BLaER1 (cell line): ENCODE measurements at regions not wholly inside any gene's neighbourhood (a gene's known extent, or its start where the extent isn't known, plus 50 kb on each side); places are given as distances from the start of the nearest gene placed in this dataset.
"Not testable (repeated sequence)": the region's sequence is repeated elsewhere in the genome, so short reads cannot be mapped to it uniquely, and the experiment has no call there.

ENCODE experiments used
- H3K27ac ChIP-seq: shearing (Covaris generic); formaldehyde crosslinking; 2 replicates; pipeline ENCODE4 v1.8.1; 2022
- H3K27me3 ChIP-seq: shearing (Covaris generic); formaldehyde crosslinking; 2 replicates; pipeline ENCODE4 v1.8.1; 2022
- H3K36me3 ChIP-seq: shearing (Covaris generic); formaldehyde crosslinking; 2 replicates; pipeline ENCODE4 v1.8.1; 2022
- H3K4me1 ChIP-seq: shearing (Covaris generic); formaldehyde crosslinking; 2 replicates; pipeline ENCODE4 v1.8.1; 2022
- H3K4me2 ChIP-seq: shearing (Covaris generic); formaldehyde crosslinking; 2 replicates; pipeline ENCODE4 v1.8.1; 2022
- H3K4me3 ChIP-seq: shearing (Covaris generic); formaldehyde crosslinking; 2 replicates; pipeline ENCODE4 v1.8.1; 2022
- H3K9ac ChIP-seq: shearing (Covaris generic); formaldehyde crosslinking; 2 replicates; pipeline ENCODE4 v1.8.1; 2022
- H3K9me3 ChIP-seq: shearing (Covaris generic); formaldehyde crosslinking; 2 replicates; pipeline ENCODE4 v1.8.1; 2022
- H4K20me1 ChIP-seq: shearing (Covaris generic); formaldehyde crosslinking; 2 replicates; pipeline ENCODE4 v1.8.1; 2022
- Cebpa-rat ChIP-seq: shearing (Covaris generic); IDR thresholded peaks from 2 replicates; pipeline ENCODE4 v1.8.1; 2022

- H3K9me3 ChIP-seq: no peaks in the 10 kb centered on the region
- H3K9ac ChIP-seq: no peak overlapping the region
- H4K20me1 ChIP-seq: no peaks in the 10 kb centered on the region
- no peak overlapping the region for H3K4me3 ChIP-seq
- no peak overlapping the region for H3K4me2 ChIP-seq
- TF ChIP-seq Cebpa-rat: no peak
- no peaks in the 10 kb centered on the region for H3K36me3 ChIP-seq
- no peak overlapping the region for H3K27ac ChIP-seq
- H3K4me1 ChIP-seq: no peaks in the 10 kb centered on the region
- H3K27me3 ChIP-seq: no peaks in the 10 kb centered on the region
These were observed 468.2 kb downstream of the PLOD2 start for GRCh38 chr3:145692751-145693150.

- Histone ChIP-seq H3K36me3 (no peaks in the 10 kb centered on the region), H3K9ac (no peak overlapping the region), H3K27me3 (no peaks in the 10 kb centered on the region), H3K4me1 (no peaks in the 10 kb centered on the region), H3K27ac (no peak overlapping the region), H3K4me2 (no peak overlapping the region), H4K20me1 (no peaks in the 10 kb centered on the region), H3K9me3 (no peaks in the 10 kb centered on the region), H3K4me3 (no peak overlapping the region)
- TF ChIP-seq Cebpa-rat: no peak
These were observed 465.0 kb downstream of the PLOD2 start for GRCh38 chr3:145696011-145696410.

GRCh38 chr3:145698250-145698649 is 462.7 kb downstream of the PLOD2 start:
- no peaks in the 10 kb centered on the region for H4K20me1 ChIP-seq
- no peak for TF ChIP-seq Cebpa-rat
- no peaks in the 10 kb centered on the region for H3K9me3 ChIP-seq
- no peak overlapping the region for H3K27ac ChIP-seq
- no peaks in the 10 kb centered on the region for H3K4me1 ChIP-seq
- no peaks in the 10 kb centered on the region for H3K27me3 ChIP-seq
- no peaks in the 10 kb centered on the region for H3K36me3 ChIP-seq
- no peak overlapping the region for H3K4me3 ChIP-seq
- H3K4me2 ChIP-seq: no peak overlapping the region
- no peak overlapping the region for H3K9ac ChIP-seq

GRCh38 chr3:145698749-145699148 is 462.2 kb downstream of the PLOD2 start:
- Histone ChIP-seq H3K9me3 (no peaks in the 10 kb centered on the region), H3K4me1 (no peaks in the 10 kb centered on the region), H3K4me2 (no peak overlapping the region), H4K20me1 (no peaks in the 10 kb centered on the region), H3K27ac (no peak overlapping the region), H3K27me3 (no peaks in the 10 kb centered on the region), H3K36me3 (no peaks in the 10 kb centered on the region), H3K9ac (no peak overlapping the region), H3K4me3 (no peak overlapping the region)
- no peak for TF ChIP-seq Cebpa-rat

GRCh38 chr3:145704020-145704419 is 457.0 kb downstream of the PLOD2 start:
- Histone ChIP-seq H3K27ac (no peak overlapping the region), H3K4me1 (no peaks in the 10 kb centered on the region), H3K9ac (no peak overlapping the region), H4K20me1 (no peaks in the 10 kb centered on the region), H3K4me2 (no peak overlapping the region), H3K4me3 (no peak overlapping the region), H3K27me3 (no peaks in the 10 kb centered on the region), H3K36me3 (no peaks in the 10 kb centered on the region), H3K9me3 (no peaks in the 10 kb centered on the region)
- no peak for TF ChIP-seq Cebpa-rat

GRCh38 chr3:145709779-145710178 is 451.2 kb downstream of the PLOD2 start:
- not testable (repeated sequence) for H3K36me3 ChIP-seq, H4K20me1 ChIP-seq, H3K27ac ChIP-seq, H3K9me3 ChIP-seq, H3K4me2 ChIP-seq, H3K4me1 ChIP-seq, H3K9ac ChIP-seq, H3K27me3 ChIP-seq, H3K4me3 ChIP-seq

GRCh38 chr3:145716519-145716918 is 444.5 kb downstream of the PLOD2 start:
- H3K4me1 ChIP-seq: no peaks in the 10 kb centered on the region
- H3K27ac ChIP-seq: no peak overlapping the region
- no peak for TF ChIP-seq Cebpa-rat
- H3K4me3 ChIP-seq: no peak overlapping the region
- H3K36me3 ChIP-seq: no peaks in the 10 kb centered on the region
- H3K9ac ChIP-seq: no peak overlapping the region
- H3K9me3 ChIP-seq: no peaks in the 10 kb centered on the region
- H3K27me3 ChIP-seq: no peaks in the 10 kb centered on the region
- H4K20me1 ChIP-seq: no peaks in the 10 kb centered on the region
- no peak overlapping the region for H3K4me2 ChIP-seq

GRCh38 chr3:145719114-145719513 is 441.9 kb downstream of the PLOD2 start:
- Histone ChIP-seq H3K36me3 (no peaks in the 10 kb centered on the region), H3K9me3 (no peaks in the 10 kb centered on the region), H4K20me1 (no peaks in the 10 kb centered on the region), H3K27me3 (no peaks in the 10 kb centered on the region), H3K4me2 (no peak overlapping the region), H3K9ac (no peak overlapping the region), H3K4me3 (no peak overlapping the region), H3K4me1 (no peaks in the 10 kb centered on the region), H3K27ac (no peak overlapping the region)
- no peak for TF ChIP-seq Cebpa-rat

GRCh38 chr3:145721273-145721805 is 439.6 kb downstream of the PLOD2 start:
- Histone ChIP-seq H4K20me1 (no peaks in the 10 kb centered on the region), H3K4me2 (no peak overlapping the region), H3K9me3 (no peaks in the 10 kb centered on the region), H3K4me3 (no peak overlapping the region), H3K9ac (no peak overlapping the region), H3K27ac (no peak overlapping the region), H3K36me3 (no peaks in the 10 kb centered on the region), H3K27me3 (no peaks in the 10 kb centered on the region), H3K4me1 (no peaks in the 10 kb centered on the region)
- no peak for TF ChIP-seq Cebpa-rat

- no peaks in the 10 kb centered on the region for H4K20me1 ChIP-seq
- H3K4me1 ChIP-seq: no peaks in the 10 kb centered on the region
- H3K9ac ChIP-seq: no peak overlapping the region
- H3K36me3 ChIP-seq: no peaks in the 10 kb centered on the region
- H3K4me2 ChIP-seq: no peak overlapping the region
- H3K9me3 ChIP-seq: no peaks in the 10 kb centered on the region
- no peak overlapping the region for H3K27ac ChIP-seq
- no peak for TF ChIP-seq Cebpa-rat
- no peak overlapping the region for H3K4me3 ChIP-seq
- no peaks in the 10 kb centered on the region for H3K27me3 ChIP-seq
These were observed 439.2 kb downstream of the PLOD2 start for GRCh38 chr3:145721815-145722214.

- H3K9me3 ChIP-seq: no peaks in the 10 kb centered on the region
- no peak for TF ChIP-seq Cebpa-rat
- H3K27me3 ChIP-seq: no peaks in the 10 kb centered on the region
- H3K4me3 ChIP-seq: no peak overlapping the region
- no peaks in the 10 kb centered on the region for H3K4me1 ChIP-seq
- no peak overlapping the region for H3K9ac ChIP-seq
- no peaks in the 10 kb centered on the region for H4K20me1 ChIP-seq
- no peak overlapping the region for H3K27ac ChIP-seq
- H3K36me3 ChIP-seq: no peaks in the 10 kb centered on the region
- H3K4me2 ChIP-seq: no peak overlapping the region
These were observed 433.5 kb downstream of the PLOD2 start for GRCh38 chr3:145727476-145727875.
